ENCODE measurements at regions not wholly inside any gene's neighbourhood (a gene's known extent, or its start where the extent isn't known, plus 50 kb on each side); places are given as distances from the start of the nearest gene placed in this dataset.
A peak's percentile ranks its signal among the peaks of the same experiment; 100 is the strongest.
"Not testable (repeated sequence)": the region's sequence is repeated elsewhere in the genome, so short reads cannot be mapped to it uniquely, and the experiment has no call there.

DNA sequence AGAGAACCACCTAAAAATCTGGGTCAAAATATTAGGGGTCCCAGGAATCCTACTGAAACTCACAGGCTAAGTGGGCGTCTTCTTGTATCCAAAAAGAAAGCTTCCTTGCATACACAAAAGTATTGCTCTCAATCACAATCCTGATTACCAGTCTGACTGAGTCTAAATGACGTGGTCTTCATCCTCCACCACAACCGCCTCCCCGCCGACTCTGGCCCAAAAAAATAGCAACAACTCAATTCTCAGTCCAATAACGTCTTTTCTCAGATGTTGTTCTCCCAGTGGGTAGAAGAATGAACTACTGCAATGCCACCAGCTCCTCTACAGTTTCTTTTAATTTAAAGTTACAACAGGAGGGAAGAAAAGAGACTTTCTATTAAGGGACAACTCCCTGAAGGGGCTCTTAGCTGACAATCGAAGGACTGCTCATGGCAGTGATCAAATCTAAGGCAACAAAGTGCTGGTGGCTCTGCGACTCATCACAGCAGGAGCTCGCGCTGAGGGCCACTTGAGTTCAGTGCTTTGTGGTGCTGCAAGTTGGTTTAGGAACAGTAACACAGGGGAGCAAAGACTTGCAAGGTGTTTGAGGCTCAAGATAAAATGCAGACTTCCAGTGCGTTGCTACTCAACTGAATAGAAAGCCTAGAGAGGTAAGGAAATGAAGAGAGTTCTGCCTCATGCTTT is 394.1 kb downstream of the BCAT1 start:
- peak; percentile 59 for DNase-seq

DNA sequence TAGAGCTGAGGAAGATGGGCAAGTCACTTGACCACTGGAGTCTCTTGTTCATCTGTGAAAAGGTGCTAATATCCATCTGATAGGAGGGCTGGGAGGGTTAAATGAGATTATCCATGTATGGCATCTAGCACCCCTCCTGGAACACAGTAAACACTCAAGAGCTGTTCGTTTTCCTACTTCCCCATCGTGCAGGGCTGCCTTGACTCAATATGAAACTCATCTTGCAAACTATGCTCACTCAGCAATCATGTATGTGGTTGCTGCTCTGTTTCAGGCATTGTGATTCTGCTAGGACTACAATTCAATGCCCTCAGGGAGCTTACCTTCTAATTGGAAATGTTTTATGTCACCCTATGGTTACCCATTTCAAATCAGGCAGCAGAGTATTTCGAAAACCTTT is 395.6 kb downstream of the BCAT1 start:
- DNase-seq: no peak

DNA sequence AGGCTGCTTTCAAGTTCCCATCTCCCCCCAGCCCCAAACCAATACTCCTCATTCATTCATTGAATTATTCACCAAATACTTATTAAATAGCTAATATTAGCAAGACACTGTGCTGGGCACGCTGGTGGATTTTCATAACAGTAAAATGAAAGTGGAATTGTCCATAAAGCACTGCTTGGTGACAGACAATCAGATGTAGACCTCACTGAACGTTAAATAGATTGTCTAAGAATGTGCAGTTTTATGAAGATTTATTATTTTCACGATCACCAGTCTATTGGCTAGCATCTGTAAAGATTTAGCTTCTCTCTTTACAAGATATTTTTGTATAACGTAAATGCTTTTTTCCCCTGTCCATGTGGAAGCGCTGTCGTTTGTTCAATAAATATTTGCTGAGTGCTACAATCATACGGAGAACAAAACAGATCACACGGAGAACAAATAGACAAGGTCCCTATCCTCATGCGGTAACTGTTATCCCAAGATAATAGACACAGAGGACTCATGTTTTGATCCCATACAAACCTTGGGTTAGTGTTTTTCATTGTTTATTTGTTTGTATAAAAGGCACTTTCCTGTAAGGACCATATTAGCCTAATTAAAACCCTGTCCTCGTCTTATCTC is 397.6 kb downstream of the BCAT1 start:
- peak; percentile 75 for DNase-seq

DNA sequence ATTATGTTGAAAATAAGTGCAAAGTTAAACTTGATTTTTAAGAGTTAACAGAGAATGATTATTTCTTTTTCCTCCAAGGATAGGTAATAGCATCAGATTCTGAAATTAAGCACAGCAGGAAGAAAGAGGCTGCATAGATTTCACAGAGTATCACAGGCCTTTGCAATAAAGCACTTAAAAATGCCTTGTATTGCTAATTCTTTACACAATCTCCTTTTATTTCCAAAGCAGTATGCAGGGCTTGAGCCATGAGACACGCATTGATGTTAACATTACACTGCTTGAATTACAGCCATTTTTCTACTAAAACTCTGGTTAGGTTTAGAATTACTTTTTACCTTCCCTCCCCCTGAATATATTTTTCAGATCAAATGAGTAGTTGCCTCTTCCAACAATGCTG is 398.3 kb downstream of the BCAT1 start:
- no peak for DNase-seq

DNA sequence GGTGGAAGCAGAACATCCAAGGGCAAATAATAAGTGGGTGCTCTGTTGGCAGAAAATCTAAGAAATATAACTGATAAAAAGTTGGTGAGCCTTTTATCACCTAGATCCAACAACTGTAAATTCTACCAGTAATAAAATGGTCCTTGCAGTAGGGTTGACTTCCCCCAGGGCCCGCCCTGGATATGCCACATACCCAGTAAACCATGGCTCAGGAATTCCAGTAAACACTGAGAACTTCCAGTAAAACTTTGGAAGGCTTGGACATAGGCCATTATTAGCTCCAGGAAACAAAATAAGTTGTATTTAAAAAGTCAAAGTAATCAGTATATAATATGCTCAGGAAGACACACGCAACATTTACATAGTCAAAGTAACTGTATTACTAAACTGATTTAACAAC is 402.2 kb downstream of the BCAT1 start:
- DNase-seq: no peak

DNA sequence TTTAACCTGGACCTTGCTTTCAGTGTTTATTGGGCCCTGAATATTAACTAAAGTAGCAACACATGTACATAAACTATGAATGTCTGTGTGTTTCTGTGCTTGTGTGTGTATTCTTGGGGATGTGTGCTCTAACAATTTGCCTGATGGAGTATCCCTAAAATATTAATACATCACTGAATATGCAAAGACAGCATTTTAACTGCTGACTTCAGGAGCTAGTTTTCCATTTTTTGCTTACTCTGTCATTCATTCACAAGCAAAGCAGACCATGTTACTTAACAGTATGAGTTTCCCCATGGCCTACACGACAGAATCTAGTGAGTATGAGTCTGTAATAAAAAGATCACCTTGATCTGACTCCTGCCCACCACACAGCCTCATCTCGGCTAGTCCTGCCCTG is 402.8 kb downstream of the BCAT1 start:
- no peak for DNase-seq

DNA sequence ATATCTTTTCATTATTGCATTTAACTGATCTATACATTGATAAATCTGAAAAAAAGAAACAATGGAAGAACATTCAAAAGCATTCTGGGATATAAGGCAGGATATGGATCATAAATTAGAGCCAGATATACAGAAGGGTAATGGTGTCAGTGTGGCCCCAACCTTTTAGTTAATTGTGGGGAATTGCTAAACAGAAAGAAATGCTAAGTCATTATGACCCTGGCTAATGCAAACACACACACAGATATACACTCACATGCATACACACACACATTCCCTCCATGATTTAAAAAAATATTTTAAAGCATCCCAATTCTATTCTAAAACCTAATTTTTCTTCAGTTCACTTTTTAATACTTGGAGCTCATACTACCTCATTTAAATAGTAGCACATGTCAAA is 404.5 kb downstream of the BCAT1 start:
- no peak for DNase-seq

DNA sequence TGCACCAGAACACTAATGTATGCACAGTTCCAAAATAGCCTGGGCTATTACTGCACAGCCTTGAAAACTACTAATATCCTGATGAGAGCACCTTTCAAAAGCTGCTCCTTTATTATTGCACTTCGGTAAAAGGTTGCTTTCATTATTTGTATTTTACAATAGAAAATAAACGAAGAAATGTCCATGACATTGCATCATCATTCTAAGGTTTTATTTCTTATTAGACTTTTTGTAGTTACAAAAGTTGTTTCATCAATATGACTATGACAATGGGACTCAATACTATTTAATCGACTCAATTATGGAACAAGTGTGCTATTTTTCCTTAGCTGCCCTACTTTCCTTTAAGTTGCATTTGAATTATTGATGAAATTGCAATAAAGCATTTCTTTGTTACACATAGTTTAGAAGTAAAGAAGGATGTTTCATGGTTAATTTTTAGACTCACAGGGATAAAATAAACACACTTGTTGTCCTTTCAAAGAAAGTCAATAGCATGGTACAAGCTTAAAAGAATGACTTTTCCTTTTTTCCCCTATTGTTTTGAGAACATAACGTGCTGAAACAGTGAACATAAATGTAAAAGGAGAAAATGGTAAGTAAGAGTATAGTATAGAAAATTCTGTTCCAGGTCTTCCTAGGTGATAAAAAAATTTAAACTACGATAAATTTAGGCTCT is 407.6 kb downstream of the BCAT1 start:
- no peak for DNase-seq

DNA sequence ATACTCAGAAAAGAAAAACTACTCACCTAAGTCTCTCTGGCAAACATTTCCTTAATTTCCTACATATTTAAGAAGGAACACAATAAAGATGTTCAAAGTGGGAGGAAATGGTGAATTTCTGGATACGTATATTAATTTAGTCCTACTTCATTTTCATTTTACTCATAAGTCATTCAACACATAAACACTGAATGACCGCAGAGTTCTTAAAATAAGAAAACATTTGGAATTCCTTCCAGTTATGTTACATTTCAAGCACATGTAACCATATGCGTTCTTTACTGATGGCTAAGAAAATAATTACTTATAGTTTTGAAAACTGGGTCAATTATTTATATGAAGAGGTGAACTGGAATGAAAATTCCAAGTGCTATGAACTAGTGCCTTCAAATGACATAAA is 409.3 kb downstream of the BCAT1 start:
- DNase-seq: no peak

DNA sequence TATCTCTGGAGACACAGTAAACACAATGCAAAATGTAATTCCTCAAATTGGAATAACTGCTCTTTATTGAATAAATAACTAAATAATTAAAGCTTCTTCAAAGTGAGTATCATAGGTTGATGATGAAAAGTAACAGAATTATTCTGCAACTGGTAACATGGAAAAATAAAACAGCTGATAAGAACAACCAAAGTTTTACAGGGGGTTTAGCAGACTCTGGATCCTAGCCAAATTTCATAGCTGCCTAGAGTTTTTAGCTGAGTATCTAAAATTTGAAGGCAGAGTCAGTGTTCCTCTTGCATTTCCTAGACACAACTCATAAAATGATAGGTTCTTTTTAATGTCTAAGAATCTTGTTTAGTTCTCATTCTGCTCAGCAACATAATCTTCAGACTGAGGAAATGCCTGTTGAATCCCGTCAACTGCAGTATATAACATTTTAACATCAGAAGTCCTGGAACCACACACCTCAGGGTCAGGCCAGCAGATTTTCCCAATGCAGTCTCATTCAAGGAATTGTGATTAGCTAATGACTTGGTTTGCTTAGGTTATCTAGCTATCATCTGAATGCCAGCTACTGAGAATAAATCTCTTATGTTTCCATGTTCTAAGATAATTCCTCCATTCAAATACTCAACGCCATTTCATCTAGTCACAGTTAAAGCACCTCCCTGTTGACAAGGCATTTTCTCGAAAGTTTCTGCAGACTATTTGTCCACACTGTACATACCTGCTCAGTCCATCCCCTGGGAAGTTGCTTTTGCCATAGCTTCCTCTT is 411.6 kb downstream of the BCAT1 start:
- no peak for DNase-seq

DNA sequence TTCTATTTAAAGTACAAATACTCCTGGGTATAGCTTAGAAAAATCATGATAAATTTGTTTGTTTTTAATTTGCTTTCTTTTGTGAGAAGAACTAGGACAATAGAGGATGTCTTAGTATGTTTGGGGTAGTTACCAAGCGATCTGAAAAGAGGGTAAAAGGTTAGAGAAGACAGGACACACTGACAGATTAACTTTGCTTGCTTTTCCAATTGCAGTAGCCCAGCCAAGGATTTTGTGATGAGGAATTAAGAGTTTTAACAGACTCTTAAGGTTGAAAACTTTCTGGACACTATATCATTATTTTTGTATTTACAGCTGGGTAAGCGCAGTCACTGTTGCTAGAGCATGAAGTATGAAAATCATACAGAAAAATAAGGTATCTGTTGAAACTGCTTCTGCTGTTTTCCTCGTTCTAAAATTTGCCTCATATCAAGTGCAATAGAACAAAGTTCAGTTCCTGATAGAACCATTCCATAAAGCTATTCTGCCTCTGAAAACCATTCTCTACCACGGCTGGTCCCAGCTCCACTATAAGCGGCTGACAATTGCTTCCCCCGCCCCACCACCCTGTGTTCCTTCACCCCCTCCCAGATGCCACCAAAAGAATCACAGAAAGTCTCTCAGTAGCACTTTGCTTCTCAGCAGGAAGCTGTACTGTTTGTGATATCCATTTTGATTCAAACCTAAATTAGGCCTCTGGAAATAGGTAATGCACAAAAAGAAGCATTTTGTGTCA is 413.4 kb downstream of the BCAT1 start:
- DNase-seq: no peak

DNA sequence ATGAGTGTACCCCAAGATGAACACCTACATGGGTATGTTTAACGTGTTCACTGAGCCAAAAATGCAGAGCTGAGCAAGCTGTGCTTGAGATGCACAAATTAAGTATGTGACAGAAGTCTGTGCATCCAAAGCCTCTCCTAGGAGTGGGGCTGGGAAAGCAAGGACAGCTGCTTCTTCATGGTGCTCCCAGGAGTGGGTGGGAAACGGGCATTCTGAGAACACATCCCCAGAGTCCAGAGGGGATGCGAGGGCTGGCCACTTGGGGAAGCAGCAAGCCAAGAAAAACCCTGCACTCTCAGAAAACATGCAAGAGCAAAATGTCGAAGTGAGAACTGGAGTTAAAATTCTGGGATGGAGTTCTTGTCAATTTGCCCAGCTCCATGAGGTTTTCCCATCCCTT is 414.3 kb downstream of the BCAT1 start:
- no peak for DNase-seq

DNA sequence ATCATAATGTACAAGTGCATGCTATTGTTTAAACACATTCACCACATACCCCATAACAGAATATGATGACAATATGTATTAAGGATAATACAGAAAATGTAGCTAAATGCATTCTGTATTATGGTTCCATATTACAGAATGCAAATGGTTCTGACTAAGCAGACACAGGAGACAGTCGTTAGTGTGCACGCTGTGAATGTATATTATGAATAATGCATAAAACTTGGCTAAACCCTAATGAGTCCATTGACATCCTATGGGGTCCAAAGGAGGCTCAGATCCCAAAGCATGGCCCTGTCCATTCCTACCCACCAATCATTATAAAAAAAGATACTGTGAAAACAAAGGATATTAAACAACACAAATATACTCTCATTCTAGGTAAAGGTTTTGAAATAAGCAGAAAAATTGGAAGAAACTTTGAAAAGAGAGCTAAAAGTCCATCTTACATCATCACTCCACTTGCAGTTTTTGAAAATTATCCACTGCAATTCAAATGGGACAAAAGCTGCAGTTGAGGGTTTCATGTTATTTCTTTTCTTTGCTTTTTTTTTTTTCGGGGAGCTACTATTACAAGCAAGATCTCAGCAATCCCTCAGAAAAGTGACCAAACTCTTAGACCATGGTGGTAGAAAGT is 415.1 kb downstream of the BCAT1 start:
- no peak for DNase-seq

DNA sequence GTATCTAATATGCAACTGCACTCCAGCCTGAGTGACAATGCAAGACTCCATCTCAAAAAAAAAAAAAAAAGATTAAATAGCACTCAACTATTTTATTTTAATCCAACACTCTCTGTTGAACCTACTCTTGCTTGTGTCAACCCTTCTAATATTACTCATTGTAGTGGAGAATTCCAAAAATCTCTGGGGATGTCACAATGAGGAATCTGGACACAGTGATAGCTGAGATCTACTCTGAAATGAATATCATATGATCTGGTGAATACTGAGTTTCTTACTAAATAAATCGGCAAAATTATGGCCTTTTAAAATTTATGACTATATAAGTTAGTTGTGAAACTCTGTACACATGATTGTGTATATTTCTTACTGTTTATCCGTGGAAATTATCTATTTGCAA is 418.2 kb downstream of the BCAT1 start:
- DNase-seq: no peak

DNA sequence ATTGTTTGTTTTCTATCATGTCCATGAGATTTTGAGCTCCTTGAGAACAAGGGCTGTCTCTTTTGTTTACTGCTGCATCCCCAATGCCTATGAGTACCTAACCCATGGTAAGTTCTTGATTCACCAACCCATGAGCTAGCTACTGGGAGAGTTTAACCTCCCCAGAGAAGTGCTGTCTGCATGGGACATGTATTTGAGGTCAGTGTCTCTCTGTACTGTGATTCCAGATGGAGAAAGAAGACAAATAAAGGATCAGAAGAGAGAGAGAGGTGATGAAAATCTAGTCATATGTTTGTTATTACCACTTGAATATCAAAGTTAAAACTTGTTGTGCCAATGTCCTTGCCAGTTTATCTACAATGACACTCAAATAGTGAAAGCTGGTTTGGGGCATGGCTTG is 421.8 kb downstream of the BCAT1 start:
- no peak for DNase-seq

DNA sequence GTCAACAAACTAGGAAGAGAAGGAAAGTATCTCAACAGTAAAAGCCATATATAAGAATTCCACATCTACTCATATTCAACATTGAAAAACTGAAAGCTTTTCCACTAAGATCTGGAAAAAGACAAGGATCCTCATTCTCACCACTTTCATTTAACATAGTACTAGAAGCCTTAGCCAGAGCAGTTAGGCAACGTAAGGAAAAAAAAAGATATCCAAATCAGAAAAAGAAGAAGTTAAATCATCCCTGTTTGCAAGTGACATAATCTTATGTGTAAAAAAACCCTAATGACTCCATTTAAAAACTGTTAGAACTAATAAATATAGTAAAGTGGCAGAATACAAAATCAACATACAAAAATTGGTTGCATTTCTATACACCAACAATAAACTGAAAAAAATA is 426.2 kb downstream of the BCAT1 start:
- DNase-seq: no peak

DNA sequence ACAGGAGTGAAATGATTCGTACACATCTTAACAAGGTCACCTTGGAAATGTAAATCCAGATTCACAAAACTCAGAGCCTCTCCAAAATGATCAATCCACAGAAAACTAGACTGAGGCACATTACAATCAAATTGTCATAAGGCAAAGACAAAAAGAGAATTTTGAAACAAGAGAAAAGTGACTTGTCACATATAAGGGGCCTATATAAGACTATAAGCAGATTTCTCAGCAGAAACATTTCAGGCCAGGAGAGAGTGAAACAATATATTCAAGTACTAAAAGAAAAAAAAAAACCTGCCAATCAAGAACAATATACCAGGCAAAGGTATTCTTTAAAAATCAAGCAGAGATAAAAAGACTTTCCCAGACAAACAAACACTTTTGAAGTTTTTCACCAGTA is 429.1 kb downstream of the BCAT1 start:
- no peak for DNase-seq

DNA sequence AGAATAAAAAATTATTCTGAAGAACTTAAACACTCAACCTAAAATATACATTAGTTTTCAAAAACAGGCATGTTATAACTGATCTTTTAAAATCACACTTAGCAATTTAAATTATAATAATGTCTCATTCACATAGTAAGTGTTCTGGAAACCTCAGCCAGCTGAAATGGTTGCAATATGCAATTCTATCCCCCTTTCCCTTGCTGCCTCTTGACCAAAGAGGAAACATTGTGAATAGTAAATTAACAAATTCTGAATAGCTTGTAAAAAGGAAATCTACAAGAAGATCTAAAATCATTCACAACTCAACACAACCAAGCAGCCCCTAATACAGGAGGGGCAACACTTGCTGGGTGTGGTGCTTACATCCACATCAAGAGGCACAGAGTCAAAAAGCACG is 431.9 kb downstream of the BCAT1 start:
- DNase-seq: no peak

DNA sequence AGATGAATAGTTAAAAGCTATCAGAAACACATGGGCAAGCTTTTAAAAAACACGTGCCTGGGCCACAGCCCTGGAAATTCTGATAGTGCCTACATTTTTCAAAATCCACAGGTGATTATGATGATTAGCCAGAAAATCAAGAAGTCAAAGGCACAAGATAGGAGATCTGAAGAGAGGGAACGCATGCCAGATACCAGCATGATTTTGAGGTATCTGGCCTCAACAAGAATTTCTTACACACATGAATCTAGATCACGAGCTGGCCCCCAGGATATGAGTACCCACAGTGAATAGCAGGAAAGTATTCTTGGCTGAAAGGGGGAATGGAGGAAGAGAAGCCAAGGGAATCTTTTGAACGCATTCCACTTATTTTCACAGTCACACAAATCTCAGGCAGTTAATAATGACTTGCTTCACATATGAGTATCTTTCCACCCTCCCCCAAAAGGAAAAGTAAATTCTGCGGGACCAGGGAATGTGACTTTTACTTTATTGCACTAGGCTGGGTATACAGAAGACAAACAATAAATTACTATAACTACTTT is 438.2 kb downstream of the BCAT1 start:
- no peak for DNase-seq

DNA sequence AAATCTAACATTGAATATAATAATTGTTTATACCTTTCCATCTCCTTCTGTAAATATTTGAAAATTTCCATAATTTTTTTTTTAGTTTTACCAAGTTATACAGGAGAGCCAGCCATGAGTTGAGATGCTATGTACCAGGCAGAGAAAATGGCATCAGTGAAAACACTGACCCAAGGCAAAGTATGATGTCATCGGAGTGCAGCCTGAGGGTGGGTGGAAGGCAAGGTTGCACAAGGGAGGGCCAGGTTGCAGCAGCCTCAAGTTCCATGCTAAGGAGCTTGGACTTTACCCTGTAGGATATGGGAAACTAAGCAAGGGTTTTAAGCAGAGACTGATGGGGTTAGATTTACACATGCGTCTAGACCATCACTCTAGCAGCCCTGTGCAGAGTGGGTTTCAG is 441.1 kb downstream of the BCAT1 start:
- DNase-seq: no peak

DNA sequence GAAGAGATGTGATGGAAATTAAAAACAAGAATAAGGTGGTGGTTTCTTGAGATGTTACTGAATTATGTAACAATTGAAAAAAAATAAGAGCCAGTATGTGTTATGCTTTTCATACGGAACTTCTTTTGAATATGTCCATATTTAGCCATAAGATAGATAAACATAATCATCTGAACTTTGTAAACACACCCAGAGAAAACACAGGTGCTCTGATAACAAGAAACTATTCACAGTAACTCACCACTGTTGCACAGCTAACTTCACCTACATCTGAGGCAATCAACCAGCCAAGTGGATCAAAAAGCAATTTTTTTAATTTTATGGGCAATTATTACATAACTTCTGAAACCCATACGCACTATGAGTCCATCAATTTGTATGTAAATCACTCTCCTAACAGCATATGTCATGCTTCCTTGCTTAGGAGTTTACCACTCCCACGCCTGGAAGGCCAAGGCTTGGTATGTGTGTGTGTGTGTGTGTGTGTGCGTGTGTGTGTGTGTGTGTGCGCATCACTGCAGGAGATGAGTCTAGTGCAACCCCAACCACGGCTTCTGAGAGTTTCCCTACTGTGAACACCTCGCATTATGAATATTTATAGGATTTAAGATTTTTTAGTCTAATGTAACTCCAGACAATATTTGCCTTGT is 443.4 kb downstream of the BCAT1 start:
- no peak for DNase-seq

DNA sequence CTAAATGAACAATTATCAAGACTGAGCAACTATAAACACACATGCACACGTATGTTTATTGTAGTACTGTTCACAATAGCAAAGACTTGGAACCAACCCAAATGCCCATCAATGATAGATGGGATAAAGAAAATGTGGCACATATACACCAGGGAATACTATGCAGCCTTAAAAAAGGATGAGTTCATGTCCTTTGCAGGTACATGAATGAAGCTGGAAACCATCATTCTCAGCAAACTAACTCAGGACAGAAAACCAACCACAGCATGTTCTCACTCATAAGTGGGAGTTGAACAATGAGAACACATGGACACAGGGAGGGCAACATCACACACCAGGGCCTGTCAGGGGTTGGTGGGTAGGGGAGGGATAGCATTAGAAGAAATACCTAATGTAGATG is 445.4 kb downstream of the BCAT1 start:
- DNase-seq: not testable (repeated sequence)
